GM04503 (cell line): ENCODE measurements at regions not wholly inside any gene's neighbourhood (a gene's known extent, or its start where the extent isn't known, plus 50 kb on each side); places are given as distances from the start of the nearest gene placed in this dataset.
A peak's percentile ranks its signal among the peaks of the same experiment; 100 is the strongest.
"Not testable (repeated sequence)": the region's sequence is repeated elsewhere in the genome, so short reads cannot be mapped to it uniquely, and the experiment has no call there.

Source experiments
- DNase-seq: peaks from one replicate; pipeline ENCODE4 v3.0.0-alpha.2; 2012; ENCODE audit warnings: low read depth

- peak; percentile 42 for DNase-seq
Observed at GRCh38 chr3:18189282-18190050, 235.7 kb downstream of the SATB1 start.

GRCh38 chr3:18188491-18188890 lies 236.6 kb downstream of the SATB1 start:
- no peak for DNase-seq

GRCh38 chr3:18185624-18186023 lies 239.5 kb downstream of the SATB1 start:
- no peak for DNase-seq

GRCh38 chr3:18182923-18183322 lies 242.2 kb downstream of the SATB1 start:
- DNase-seq = not testable (repeated sequence)

- DNase-seq = no peak
Observed at GRCh38 chr3:18179521-18179920, 245.6 kb downstream of the SATB1 start.

- DNase-seq = no peak
Observed at GRCh38 chr3:18177271-18177670, 247.9 kb downstream of the SATB1 start.

- not testable (repeated sequence) for DNase-seq
Observed at GRCh38 chr3:18173891-18174290, 251.2 kb downstream of the SATB1 start.

GRCh38 chr3:18159681-18160080 lies 265.5 kb downstream of the SATB1 start:
- DNase-seq = no peak

GRCh38 chr3:18153571-18154173 lies 271.5 kb downstream of the SATB1 start:
- peak; percentile 78 for DNase-seq

GRCh38 chr3:18151199-18151598 lies 273.9 kb downstream of the SATB1 start:
- DNase-seq = no peak

- DNase-seq = no peak
Observed at GRCh38 chr3:18149935-18150334, 275.2 kb downstream of the SATB1 start.

- DNase-seq = no peak
Observed at GRCh38 chr3:18149386-18149785, 275.8 kb downstream of the SATB1 start.

- DNase-seq = no peak
Observed at GRCh38 chr3:18144571-18144970, 280.6 kb downstream of the SATB1 start.

GRCh38 chr3:18143258-18143780 lies 281.8 kb downstream of the SATB1 start:
- DNase-seq = no peak

GRCh38 chr3:18137958-18138357 lies 287.2 kb downstream of the SATB1 start:
- no peak for DNase-seq

GRCh38 chr3:18135060-18135814 lies 289.9 kb downstream of the SATB1 start:
- no peak for DNase-seq

GRCh38 chr3:18134386-18135059 lies 290.6 kb downstream of the SATB1 start:
- DNase-seq = peak; percentile 34

GRCh38 chr3:18132991-18133390 lies 292.1 kb downstream of the SATB1 start:
- DNase-seq = no peak

GRCh38 chr3:18127859-18128681 lies 297.1 kb downstream of the SATB1 start:
- DNase-seq = no peak

GRCh38 chr3:18127174-18127858 lies 297.8 kb downstream of the SATB1 start:
- no peak for DNase-seq

GRCh38 chr3:18126772-18127171 lies 298.4 kb downstream of the SATB1 start:
- no peak for DNase-seq
